PC-9 (cell line): ENCODE measurements at regions not wholly inside any gene's neighbourhood (a gene's known extent, or its start where the extent isn't known, plus 50 kb on each side); places are given as distances from the start of the nearest gene placed in this dataset.

Source experiments
- BruUV-seq: library from RNA; stranded (reverse); fragments of 400-500 nt; replicated peaks from 2 replicates; lab custom pipeline; 2021; lab: Mats Ljungman, UMichigan
- CTCF ChIA-PET: fragments of 300-600 bp; sonication (Branson Sonifier 250); formaldehyde crosslinking; loops from one replicate; lab custom pipeline; 2022; ENCODE audit warnings: antibody characterized with exemption; lab: Charles Lee
- POLR2A ChIA-PET: fragments of 300-600 bp; sonication (Branson Sonifier 250); formaldehyde crosslinking; loops from one replicate; lab custom pipeline; 2022; ENCODE audit warnings: antibody characterized with exemption; ENCODE audit not compliant: unreplicated experiment; lab: Charles Lee
- DNase-seq, 2 experiments: peaks; one replicate each; pipeline versions ENCODE4 v3.0.0 to v3.0.0-alpha.2; 2015 to 2022; ENCODE audit warnings: mixed read lengths in 1 of 2
- H2AFZ ChIP-seq: fragments of 200-600 bp; sonication (generic); 2 replicates; pipeline ENCODE4 v1.8.1; 2017; ENCODE audit warnings: antibody characterized with exemption
- H3F3A ChIP-seq: fragments of 200-600 bp; sonication (generic); 2 replicates; pipeline ENCODE4 v1.8.1; 2017; ENCODE audit warnings: antibody characterized with exemption, mild to moderate bottlenecking, low read depth; ENCODE audit not compliant: insufficient read depth
- H3K27ac ChIP-seq: fragments of 200-600 bp; sonication (generic); 2 replicates; pipeline ENCODE4 v1.6.1; 2016; ENCODE audit warnings: mixed run types
- H3K27me3 ChIP-seq: fragments of 200-600 bp; sonication (generic); 2 replicates; pipeline ENCODE4 v1.6.1; 2016; ENCODE audit warnings: low read depth, mixed run types; ENCODE audit not compliant: insufficient read depth
- H3K36me3 ChIP-seq: fragments of 200-600 bp; sonication (generic); 2 replicates; pipeline ENCODE4 v1.6.1; 2016; ENCODE audit warnings: low read depth, mixed run types
- H3K4me1 ChIP-seq: fragments of 200-600 bp; sonication (generic); replicated peaks from 2 replicates; pipeline ENCODE4 v1.6.1; 2016; ENCODE audit warnings: mixed run types; ENCODE audit not compliant: insufficient read depth
- H3K4me2 ChIP-seq: fragments of 200-600 bp; sonication (generic); 2 replicates; pipeline ENCODE4 v1.6.1; 2017; ENCODE audit warnings: mixed run types
- H3K4me3 ChIP-seq: fragments of 200-600 bp; sonication (generic); 2 replicates; pipeline ENCODE4 v1.6.1; 2016; ENCODE audit warnings: mixed run types
- H3K79me2 ChIP-seq: fragments of 200-600 bp; sonication (generic); 2 replicates; pipeline ENCODE4 v1.6.1; 2017; ENCODE audit warnings: low read depth, mixed run types
- H3K9me2 ChIP-seq: fragments of 200-600 bp; sonication (generic); 2 replicates; pipeline ENCODE4 v1.8.1; 2017; ENCODE audit warnings: mild to moderate bottlenecking; ENCODE audit not compliant: insufficient read depth
- H3K9me3 ChIP-seq: fragments of 200-600 bp; sonication (generic); 2 replicates; pipeline ENCODE4 v1.8.1; 2016; ENCODE audit warnings: low read depth; ENCODE audit not compliant: insufficient read depth
- H4K20me1 ChIP-seq: fragments of 200-600 bp; sonication (generic); 2 replicates; pipeline ENCODE4 v1.8.1; 2017; ENCODE audit not compliant: insufficient read depth
- EZH2 ChIP-seq: fragments of 200-600 bp; sonication (generic); IDR thresholded peaks from 2 replicates; pipeline ENCODE4 v1.8.0; 2017; ENCODE audit warnings: antibody characterized with exemption, low read depth
- intact Hi-C: fragments of 100-400 bp; cut with micrococcal nuclease; formaldehyde crosslinking; loops from one replicate; pipeline ENCODE4 v1.10.0; 2022; ENCODE audit not compliant: unreplicated experiment
- TF ChIP-seq, protein P1 (sequence below): fragments of 200-600 bp; sonication (generic); conservative IDR thresholded peaks from 2 replicates; pipeline ENCODE4 v1.6.1; 2017; ENCODE audit warnings: mixed run types, antibody characterized with exemption, mild to moderate bottlenecking, moderate library complexity

DNA sequence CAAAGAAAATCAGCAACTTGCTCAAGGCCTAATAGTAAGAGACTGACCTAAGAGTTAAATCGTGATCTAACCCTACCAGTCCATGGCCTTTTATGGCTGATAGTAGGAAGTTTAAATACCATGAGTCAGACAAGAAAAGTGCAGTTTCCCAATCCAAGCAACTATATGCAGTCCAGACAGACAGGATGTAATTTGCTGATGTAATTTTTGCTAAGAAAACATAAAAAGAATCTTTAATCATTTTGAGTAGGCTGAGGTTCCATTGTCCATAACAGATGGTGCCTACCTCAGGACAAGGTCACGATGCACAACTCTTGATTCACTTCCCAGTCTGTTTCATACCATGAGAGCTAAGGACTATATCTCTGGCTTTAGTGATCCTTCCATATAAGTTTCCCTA, 317.5 kb upstream of the GRIA3 start:
- no peak overlapping the region for H3K4me3 ChIP-seq
- no peaks in the 10 kb centered on the region for H4K20me1 ChIP-seq
- no TSS peak for BruUV-seq
- intact Hi-C loops, result no loop called here
- H3K27ac ChIP-seq, result 0 out of 2 replicates have a peak overlapping the region, but pooled peaks have one; percentile 17
- no peaks in the 10 kb centered on the region for H3F3A ChIP-seq
- no peak overlapping the region for H2AFZ ChIP-seq
- TF ChIP-seq EZH2, result no peak
- TF ChIP-seq, protein P1, sequence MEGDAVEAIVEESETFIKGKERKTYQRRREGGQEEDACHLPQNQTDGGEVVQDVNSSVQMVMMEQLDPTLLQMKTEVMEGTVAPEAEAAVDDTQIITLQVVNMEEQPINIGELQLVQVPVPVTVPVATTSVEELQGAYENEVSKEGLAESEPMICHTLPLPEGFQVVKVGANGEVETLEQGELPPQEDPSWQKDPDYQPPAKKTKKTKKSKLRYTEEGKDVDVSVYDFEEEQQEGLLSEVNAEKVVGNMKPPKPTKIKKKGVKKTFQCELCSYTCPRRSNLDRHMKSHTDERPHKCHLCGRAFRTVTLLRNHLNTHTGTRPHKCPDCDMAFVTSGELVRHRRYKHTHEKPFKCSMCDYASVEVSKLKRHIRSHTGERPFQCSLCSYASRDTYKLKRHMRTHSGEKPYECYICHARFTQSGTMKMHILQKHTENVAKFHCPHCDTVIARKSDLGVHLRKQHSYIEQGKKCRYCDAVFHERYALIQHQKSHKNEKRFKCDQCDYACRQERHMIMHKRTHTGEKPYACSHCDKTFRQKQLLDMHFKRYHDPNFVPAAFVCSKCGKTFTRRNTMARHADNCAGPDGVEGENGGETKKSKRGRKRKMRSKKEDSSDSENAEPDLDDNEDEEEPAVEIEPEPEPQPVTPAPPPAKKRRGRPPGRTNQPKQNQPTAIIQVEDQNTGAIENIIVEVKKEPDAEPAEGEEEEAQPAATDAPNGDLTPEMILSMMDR, result no peak
- H3K79me2 ChIP-seq, result no peaks in the 10 kb centered on the region
- ChIA-PET CTCF (no interaction called here), POLR2A (no interaction called here)
- no peaks in the 10 kb centered on the region for H3K27me3 ChIP-seq
- no peak for DNase-seq
- H3K4me2 ChIP-seq, result no peak overlapping the region
- no peaks in the 10 kb centered on the region for H3K36me3 ChIP-seq
- no peaks in the 10 kb centered on the region for H3K9me3 ChIP-seq
- H3K4me1 ChIP-seq, result 0 out of 2 replicates have a peak, but pooled peaks cover 7% of the 10 kb centered on the region
- no peaks in the 10 kb centered on the region for H3K9me2 ChIP-seq

DNA sequence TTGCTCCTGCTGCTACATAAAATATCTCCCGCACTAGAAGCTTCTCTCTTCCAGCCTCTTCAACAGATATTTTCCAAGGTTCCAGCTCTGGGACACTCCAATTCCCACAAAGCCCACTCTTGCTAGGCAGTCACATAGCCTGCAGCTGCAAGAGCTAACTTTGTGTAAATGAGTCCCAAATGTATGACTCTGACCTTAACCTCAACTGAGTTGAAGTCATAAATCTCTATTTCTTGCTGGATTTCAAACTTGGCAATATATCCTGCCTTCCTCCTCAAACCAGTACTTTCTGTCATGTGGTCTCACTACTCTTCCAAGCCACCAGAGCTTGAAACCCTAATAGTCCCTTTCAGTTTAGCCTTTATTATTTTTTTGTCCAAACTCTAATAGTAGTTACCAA, 315.4 kb upstream of the GRIA3 start:
- Histone ChIP-seq H3K27ac (no peak overlapping the region), H3K9me2 (no peaks in the 10 kb centered on the region), H3K79me2 (no peaks in the 10 kb centered on the region), H3K4me2 (no peak overlapping the region), H3K36me3 (no peaks in the 10 kb centered on the region), H3K4me3 (no peak overlapping the region), H3F3A (no peaks in the 10 kb centered on the region), H4K20me1 (no peaks in the 10 kb centered on the region), H3K9me3 (no peaks in the 10 kb centered on the region), H2AFZ (no peak overlapping the region), H3K4me1 (0 out of 2 replicates have a peak, but pooled peaks cover 7% of the 10 kb centered on the region), H3K27me3 (no peaks in the 10 kb centered on the region)
- POLR2A ChIA-PET, result no interaction called here
- intact Hi-C loops, result no loop called here
- BruUV-seq, result no TSS peak
- no peak for DNase-seq
- TF ChIP-seq EZH2, result no peak
- TF ChIP-seq, protein P1, result no peak
- CTCF ChIA-PET, result no interaction called here

DNA sequence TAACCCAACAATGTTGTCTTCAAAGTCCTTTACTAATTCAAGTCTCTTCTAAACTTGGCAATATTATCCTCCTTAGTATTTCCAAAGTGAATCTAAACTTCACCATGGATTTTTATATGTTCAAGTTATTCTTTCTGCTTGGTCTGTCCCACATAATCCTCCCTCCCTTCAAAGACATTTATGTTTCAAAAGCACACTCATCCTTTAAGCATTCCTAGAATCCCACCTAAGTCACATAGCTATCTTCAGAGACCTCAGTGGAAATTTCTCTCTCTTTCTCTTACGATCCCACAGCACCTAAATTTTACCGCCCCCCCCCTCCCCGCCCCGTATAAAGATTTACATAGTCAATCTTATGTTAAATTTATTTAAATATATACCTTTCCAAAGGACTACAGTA, 314.9 kb upstream of the GRIA3 start:
- no peaks in the 10 kb centered on the region for H3K79me2 ChIP-seq
- DNase-seq, result no peak
- intact Hi-C loops, result no loop called here
- H3F3A ChIP-seq, result no peaks in the 10 kb centered on the region
- H3K4me3 ChIP-seq, result no peak overlapping the region
- ChIA-PET CTCF (no interaction called here), POLR2A (no interaction called here)
- no peaks in the 10 kb centered on the region for H3K9me3 ChIP-seq
- 0 out of 2 replicates have a peak, but pooled peaks cover 7% of the 10 kb centered on the region for H3K4me1 ChIP-seq
- H3K27me3 ChIP-seq, result no peaks in the 10 kb centered on the region
- no peaks in the 10 kb centered on the region for H3K36me3 ChIP-seq
- H3K4me2 ChIP-seq, result no peak overlapping the region
- H3K9me2 ChIP-seq, result no peaks in the 10 kb centered on the region
- no peaks in the 10 kb centered on the region for H4K20me1 ChIP-seq
- H3K27ac ChIP-seq, result no peak overlapping the region
- H2AFZ ChIP-seq, result no peak overlapping the region
- TF ChIP-seq, protein P1, result no peak
- no peak for TF ChIP-seq EZH2
- no TSS peak for BruUV-seq
